Frontal cortex (tissue), 3 donors: ENCODE measurements at regions not wholly inside any gene's neighbourhood (a gene's known extent, or its start where the extent isn't known, plus 50 kb on each side); places are given as distances from the start of the nearest gene placed in this dataset.

Experiments used
- DNase-seq, 2 donors: peaks; one replicate each; pipeline ENCODE4 v3.0.0; 2012; ENCODE audit warnings: low spot score in 2 of 2
- FAIRE-seq: peaks from 2 replicates; lab custom pipeline; 2012; peaks lifted over from hg19 to GRCh38; lab: Jason Lieb, UNC
- donor health status: control.
- donor health status: control.
- donor health status: control.

- DNase-seq: no peak
- no peak for FAIRE-seq
Measured at GRCh38 chr10:128361487-128361886, 235.3 kb upstream of the MKI67 start.

GRCh38 chr10:128362514-128362913, 236.3 kb upstream of the MKI67 start:
- FAIRE-seq: no peak
- DNase-seq: no peak

DNA sequence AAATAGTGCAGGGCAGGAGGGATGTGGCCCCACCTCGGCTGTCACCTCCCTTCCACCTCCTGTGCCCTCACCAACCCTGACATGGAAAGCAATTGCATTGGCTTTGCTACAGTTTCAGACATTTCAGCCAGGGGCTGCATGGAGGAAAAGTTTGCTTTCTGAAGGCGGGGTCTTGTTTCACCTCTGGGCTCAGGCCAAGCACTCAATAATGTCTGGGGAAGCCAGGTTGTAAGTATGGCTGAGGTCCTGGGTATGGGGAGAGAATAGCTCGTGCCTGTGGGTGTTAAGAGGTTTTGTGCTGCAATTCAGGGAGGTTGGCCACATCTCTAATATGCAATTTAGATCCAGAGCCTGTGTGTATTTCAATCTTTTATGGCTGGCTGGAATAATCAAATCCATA, 238.4 kb upstream of the MKI67 start:
- no peak for DNase-seq
- FAIRE-seq: no peak

DNA sequence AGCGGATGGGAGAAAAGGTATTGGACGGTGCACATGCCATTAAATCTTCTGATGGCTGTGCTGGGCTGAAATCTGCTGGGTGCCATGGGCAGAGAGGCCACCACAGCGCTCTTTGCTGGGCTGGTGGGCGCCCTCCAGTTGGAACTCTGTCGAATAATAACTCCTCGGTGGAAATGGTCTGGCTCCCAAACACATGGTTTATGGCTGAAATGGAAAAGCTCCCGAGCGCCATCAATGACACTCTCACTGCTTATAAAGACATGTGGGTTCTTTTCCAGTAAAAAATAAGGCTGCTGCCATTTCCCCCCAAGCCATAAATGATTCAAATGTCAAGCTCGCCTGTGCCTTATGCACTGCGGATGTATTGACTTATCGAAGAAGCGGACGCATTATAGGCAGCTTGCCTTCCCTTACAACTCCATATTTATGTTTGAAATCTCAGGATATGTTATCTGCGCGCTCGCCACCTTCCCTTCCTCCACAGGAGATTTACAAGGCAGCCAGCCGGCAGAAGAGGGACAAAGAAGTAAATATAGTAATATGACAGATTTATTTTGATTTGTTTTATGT, 239.0 kb upstream of the MKI67 start:
- no peak for FAIRE-seq
- DNase-seq: no peak

GRCh38 chr10:128367807-128368206, 241.6 kb upstream of the MKI67 start:
- FAIRE-seq (no peak), DNase-seq (no peak)

- FAIRE-seq (no peak), DNase-seq (no peak)
Measured at GRCh38 chr10:128369101-128369650, 243.0 kb upstream of the MKI67 start.

DNA sequence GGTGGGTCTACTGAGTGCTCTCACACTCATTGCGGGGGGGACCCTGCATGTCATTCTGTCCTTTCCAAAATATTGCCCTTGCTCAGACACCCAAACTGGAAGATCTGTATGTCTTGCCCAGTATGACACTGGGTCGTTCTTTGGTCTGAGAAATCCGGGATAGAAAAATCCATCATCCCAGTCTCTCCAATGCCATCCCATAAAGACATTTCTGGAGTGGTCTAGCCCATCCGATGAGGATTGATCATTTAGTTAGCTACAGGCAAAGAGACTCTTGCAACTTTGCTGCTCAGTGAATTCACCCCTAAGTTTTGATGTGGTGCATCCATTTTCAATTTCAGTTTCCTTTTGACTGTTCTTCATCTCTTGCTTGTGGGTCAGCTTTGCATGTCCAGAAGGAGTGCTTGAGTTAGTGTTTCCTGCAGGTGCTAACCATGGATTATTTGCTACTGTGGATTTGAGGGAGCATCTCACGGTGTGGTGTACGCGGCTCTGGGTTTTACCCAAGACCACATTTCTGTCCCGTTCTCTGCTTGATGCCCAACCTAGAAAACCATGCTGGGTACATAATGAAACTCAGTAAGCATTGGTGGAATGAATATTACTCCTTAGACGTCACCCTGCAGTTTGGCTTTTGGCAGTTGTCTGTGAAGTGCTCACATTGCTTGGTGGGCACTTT, 247.0 kb upstream of the MKI67 start:
- FAIRE-seq: no peak
- DNase-seq: no peak

DNA sequence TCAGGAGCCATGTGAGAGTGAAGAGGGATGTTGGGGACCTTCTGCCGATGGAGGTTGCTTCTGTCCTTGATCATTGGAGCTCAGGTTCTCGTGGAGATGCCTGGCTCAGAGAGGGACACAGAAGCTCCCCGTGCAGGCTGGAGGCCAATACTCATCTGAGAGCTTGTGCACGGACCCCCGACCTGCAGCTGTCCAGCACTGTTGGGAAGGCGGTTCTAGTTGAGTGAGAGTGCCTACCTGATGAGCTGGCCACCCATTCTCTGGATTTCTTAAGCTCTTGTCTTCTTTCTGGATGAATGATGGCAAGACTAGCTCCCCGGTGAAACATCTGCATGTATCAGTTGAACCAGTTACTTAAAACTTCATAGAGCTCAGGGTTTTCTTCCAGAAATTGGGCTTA, 247.6 kb upstream of the MKI67 start:
- DNase-seq (no peak), FAIRE-seq (no peak)

DNA sequence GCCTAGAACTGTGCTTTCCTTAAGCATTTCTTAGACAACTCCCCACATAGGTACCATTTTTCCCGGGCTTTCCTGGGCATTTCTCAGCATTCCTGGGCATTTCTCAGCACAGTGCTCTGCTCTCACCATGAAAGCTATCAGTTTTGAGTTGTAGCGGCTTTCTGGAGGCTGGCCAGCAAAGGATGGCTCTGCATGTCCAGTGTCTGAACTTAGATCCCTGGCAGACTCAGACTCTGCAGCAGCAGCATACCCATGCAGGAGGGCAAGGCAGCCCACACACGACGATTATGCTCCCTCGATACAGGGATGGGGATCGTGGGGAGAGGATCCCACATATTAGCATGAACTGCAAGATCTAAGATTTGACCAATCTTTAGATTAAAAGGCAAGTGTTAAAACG, 248.9 kb upstream of the MKI67 start:
- FAIRE-seq (no peak), DNase-seq (no peak)

GRCh38 chr10:128377364-128377987, 251.3 kb upstream of the MKI67 start:
- DNase-seq (no peak), FAIRE-seq (no peak)

GRCh38 chr10:128377988-128378387, 251.8 kb upstream of the MKI67 start:
- FAIRE-seq (no peak), DNase-seq (no peak)

DNA sequence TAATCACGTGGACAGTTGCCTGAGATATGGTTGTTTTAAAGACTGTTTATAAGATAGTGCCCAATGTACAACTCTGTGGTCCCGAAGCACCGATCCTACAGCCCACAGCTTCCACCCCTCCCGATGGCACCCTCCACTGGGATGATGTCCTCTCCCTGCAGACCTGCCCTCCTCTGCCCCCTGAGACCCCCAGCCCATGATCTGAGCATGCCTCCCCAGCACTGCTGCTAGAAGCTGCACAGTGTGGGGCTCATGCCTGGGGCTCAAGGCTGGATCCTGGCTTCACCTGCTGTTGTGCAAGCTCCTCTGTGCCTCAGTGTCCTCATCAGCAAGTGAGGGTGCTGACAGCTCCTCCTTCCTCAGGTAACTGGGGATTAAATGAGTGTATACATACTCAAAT, 254.7 kb upstream of the MKI67 start:
- DNase-seq: no peak
- no peak for FAIRE-seq

- FAIRE-seq: no peak
- no peak for DNase-seq
Measured at GRCh38 chr10:128382225-128382624, 256.0 kb upstream of the MKI67 start.

DNA sequence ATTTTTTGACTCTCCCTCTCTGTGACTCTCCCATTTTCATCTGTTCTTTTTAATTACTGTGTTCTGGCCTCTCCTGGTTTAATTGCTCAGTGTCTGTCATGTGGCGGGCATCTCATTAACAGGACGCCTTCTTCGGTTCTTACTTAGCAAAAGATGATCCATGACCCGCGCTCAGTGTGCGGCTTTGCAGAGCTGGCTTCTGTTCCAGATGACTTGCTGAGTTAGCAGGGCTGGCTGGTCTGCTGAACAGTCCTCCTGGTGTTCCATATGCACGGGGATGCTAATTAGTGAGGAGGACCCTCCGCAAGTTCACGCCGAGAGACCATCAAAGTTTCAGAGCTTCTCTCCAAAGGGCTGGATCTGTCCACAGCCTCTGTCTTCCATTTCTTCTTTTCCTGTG, 258.6 kb upstream of the MKI67 start:
- DNase-seq: no peak

GRCh38 chr10:128386231-128386630, 260.0 kb upstream of the MKI67 start:
- DNase-seq (no peak), FAIRE-seq (no peak)

More for the DNA sequence above, 258.6 kb upstream of the MKI67 start:
- FAIRE-seq: no peak

GRCh38 chr10:128386816-128387604, 260.8 kb upstream of the MKI67 start:
- no peak for FAIRE-seq
- DNase-seq: no peak

DNA sequence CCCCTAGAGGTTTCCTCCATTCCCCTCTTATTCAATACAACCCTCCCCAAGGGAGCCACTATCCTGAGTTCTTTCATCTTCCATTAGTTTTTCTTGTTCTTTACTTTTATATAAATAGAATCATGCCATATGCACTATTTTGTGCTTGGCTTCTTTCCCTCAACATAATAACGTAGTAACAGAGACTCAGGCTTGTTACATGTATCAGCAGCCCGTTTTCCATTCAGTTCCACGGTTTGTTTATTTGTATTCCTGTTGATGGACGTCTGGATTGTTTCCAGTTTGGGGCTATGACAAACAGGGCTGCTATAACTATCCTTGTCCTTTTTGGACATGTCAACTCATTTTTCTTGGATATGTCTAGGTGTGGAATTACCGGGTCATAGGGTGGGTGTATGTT, 264.4 kb upstream of the MKI67 start:
- FAIRE-seq: no peak
- no peak for DNase-seq

GRCh38 chr10:128393546-128393945, 267.3 kb upstream of the MKI67 start:
- no peak for DNase-seq

DNA sequence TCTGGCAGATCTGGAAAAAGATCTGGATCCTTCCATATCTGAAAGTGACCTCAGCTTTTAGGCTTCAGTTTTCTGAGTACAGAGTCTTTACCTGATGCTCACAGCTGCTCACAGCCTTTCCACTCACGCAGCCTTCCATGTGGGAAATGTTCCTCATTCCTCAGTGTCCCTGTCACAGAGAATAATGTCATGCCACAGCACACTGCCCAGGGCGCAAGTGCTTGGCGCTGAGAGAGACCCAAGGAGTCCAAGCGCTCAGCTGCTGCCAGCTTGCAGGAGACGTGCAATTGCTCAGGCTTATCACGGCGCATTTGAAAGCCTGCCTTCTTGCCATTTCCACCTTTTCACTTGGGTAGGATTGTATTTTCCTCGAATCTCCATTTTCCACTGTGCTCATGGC, 271.9 kb upstream of the MKI67 start:
- no peak for DNase-seq

More at GRCh38 chr10:128393546-128393945, 267.3 kb upstream of the MKI67 start:
- FAIRE-seq: no peak

GRCh38 chr10:128398999-128399398, 272.8 kb upstream of the MKI67 start:
- FAIRE-seq (no peak), DNase-seq (no peak)

More for the DNA sequence above, 271.9 kb upstream of the MKI67 start:
- no peak for FAIRE-seq
